DMS114 treated with DMSO at 0.1 percent for 48 hours (cell line): ENCODE measurements at regions not wholly inside any gene's neighbourhood (a gene's known extent, or its start where the extent isn't known, plus 50 kb on each side); places are given as distances from the start of the nearest gene placed in this dataset.

ENCODE experiments used
- DNase-seq: peaks from one replicate; lab custom pipeline; 2025; ENCODE audit not compliant: unreplicated experiment; lab: John Stamatoyannopoulos, UW

- no peak for DNase-seq
Measured at GRCh38 chr2:5953525-5953924, 261.3 kb downstream of the SOX11 start.

- DNase-seq = no peak
Measured at GRCh38 chr2:5954509-5954908, 262.3 kb downstream of the SOX11 start.

- no peak for DNase-seq
Measured at GRCh38 chr2:5955921-5956320, 263.7 kb downstream of the SOX11 start.

GRCh38 chr2:5959836-5960820 is 267.9 kb downstream of the SOX11 start:
- no peak for DNase-seq

- DNase-seq = no peak
Measured at GRCh38 chr2:5967506-5967905, 275.3 kb downstream of the SOX11 start.

- DNase-seq = no peak
Measured at GRCh38 chr2:5969303-5969702, 277.1 kb downstream of the SOX11 start.

GRCh38 chr2:5970347-5970746 is 278.2 kb downstream of the SOX11 start:
- DNase-seq = no peak

- no peak for DNase-seq
Measured at GRCh38 chr2:5974477-5974876, 282.3 kb downstream of the SOX11 start.

GRCh38 chr2:5975401-5975800 is 283.2 kb downstream of the SOX11 start:
- DNase-seq = no peak

DNA sequence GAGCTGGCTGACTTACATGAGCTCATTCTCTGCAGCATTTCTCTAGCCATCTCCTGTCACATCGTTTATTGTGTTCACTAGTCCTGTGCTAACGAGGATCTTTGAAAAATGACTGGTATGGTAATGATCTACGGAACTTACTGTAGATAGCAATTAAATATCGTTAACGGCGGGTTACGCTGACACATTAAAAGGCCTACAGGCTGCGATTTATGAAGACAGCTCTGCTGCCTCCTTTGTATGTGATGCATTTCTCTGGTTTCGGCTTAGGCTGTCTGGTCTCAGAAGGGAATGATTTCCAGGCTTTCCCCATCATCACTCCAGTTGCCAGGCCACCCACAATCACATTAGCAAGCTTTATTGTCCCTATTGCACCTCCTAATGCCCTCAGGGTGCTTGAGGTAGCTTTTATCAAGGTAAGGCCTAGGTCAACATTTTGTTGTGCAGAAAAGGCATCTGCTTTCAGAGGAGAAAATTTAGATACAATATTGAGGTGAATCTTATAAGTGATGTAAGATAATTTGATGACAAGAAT is 284.4 kb downstream of the SOX11 start:
- no peak for DNase-seq

DNA sequence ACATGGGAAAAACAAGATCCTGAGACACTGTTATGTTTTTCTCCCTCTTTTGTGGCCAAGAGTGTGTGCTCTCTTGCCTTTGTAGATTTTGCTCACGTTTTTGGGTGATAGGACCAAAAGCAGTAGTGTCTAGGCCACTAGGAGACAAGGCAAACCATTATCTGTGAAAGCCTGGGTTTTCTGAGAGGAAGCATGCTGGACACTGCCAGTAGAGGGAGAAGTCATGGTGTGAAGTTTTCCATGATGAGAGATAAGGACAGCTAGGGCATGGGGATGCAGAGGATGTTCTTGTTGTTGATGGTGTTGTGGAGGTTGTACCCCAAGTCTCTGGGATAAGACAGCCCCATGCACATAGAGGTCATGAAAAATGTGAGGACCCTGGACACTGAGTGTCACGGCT is 285.3 kb downstream of the SOX11 start:
- DNase-seq = no peak

GRCh38 chr2:5978131-5978751 is 286.1 kb downstream of the SOX11 start:
- no peak for DNase-seq

DNA sequence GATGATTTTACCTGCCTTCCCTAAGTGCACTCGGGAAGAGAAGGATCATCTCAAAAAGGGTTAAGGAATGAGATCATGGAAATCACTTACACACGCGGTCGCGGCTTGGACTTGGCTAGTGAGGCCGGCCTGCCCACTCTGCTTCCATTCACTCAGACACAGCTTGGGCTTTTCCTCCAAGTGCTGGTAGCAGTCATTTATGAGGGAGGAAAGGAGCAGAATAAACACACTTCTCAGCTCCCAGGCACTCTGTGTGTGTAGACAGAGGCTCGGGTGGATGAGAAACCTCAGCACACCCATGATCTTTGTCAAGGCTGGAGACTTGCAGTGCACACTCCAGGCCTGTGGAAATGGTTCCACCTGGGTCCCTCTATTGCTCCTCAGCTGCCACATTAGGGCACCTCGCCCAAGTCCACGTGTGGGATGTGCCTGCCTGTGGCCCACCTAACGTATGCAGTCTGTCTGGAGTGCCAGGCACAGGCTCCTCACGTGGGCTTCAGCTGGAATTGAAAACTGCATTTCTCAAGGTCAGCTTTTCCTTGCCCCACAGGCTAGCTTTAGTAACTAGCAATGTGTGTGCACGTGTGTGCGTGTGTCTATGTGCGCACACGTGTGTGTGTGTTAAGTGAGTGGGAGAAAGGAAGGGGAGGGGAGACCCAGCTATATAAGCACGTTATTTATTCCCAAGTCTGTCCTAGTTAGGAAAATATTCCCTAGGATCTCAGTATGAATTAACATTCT is 288.4 kb downstream of the SOX11 start:
- no peak for DNase-seq

- no peak for DNase-seq
Measured at GRCh38 chr2:5982193-5982902, 290.2 kb downstream of the SOX11 start.

DNA sequence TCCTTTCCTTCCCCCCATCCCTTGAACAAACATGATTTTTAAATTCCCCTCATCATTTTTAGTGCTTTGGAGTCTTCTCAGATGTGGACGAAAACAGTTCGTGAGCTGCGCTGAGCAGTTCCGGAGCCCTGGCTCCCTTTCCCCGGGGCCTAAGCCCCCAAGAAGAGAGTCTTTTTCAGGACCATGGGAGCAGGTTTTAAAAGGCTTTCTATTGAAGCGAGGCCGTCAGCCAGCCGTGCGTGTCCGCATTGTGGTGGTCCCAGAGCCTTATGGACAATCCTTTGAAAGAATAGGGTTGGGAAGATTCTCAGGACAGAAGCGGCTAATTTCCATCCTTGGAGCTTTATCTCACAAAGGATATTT is 290.7 kb downstream of the SOX11 start:
- DNase-seq = no peak

DNA sequence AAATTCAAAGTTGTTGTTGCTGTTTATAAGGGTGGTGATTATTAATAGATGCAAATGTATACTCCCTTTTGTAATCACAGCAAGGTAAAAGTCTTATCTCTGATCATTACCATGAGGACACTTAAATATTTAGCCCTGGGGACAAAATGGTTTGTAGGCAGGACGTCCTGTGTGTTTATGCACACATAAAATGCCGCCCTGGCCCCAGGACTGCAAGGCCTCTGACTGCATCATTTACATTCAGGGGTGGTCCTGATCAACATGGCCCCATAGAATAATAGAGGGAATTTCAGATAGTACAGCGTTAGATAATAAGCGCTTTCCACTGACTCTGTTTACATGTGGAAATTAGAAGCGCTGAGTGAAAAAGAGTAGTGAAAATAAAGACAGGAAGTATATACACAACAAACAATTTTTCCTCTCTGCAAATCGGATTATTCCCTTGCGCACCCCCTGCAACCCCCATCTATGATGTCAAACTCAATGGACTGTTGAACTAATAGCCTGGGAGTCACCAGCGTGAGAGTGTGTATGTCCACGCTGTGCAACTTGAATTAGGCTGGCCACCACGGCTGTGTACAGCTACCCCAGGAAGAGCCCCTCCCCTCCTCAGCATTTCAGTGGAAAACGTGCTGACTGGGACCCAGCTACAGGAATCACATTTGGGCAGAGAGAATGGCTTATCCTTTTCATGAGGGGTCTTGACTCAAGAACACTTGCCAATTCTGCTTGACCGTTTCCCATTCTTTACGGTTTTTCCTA is 291.5 kb downstream of the SOX11 start:
- no peak for DNase-seq

- DNase-seq = no peak
Measured at GRCh38 chr2:5984273-5984655, 292.1 kb downstream of the SOX11 start.

- no peak for DNase-seq
Measured at GRCh38 chr2:5984946-5985345, 292.8 kb downstream of the SOX11 start.

GRCh38 chr2:5985536-5986385 is 293.6 kb downstream of the SOX11 start:
- DNase-seq = no peak
